ENCODE measurements at regions not wholly inside any gene's neighbourhood (a gene's known extent, or its start where the extent isn't known, plus 50 kb on each side); places are given as distances from the start of the nearest gene placed in this dataset.

- Histone ChIP-seq H3K4me3 (ENCODE audit: low read depth, low read length) (no peak overlapping the region), H3K27me3 (ENCODE audit: control insufficient read depth, insufficient read depth, low read length) (no peaks in the 10 kb centered on the region), H3K36me3 (ENCODE audit: control insufficient read depth, insufficient read depth, low read length) (no peaks in the 10 kb centered on the region)
- DNase-seq (ENCODE audit: low read depth), result no peak
- no peak for TF ChIP-seq CTCF (IDR thresholded peaks at IDR 0.05; ENCODE audit: insufficient read depth, low read length, poor library complexity, severe bottlenecking)
Measured at GRCh38 chr9:2299156-2299842, 284.2 kb downstream of the SMARCA2 start.

GRCh38 chr9:2299843-2300205 lies 284.7 kb downstream of the SMARCA2 start:
- Histone ChIP-seq H3K27me3 (ENCODE audit: control insufficient read depth, insufficient read depth, low read length) (no peaks in the 10 kb centered on the region), H3K36me3 (ENCODE audit: control insufficient read depth, insufficient read depth, low read length) (no peaks in the 10 kb centered on the region), H3K4me3 (ENCODE audit: low read depth, low read length) (no peak overlapping the region)
- DNase-seq (ENCODE audit: low read depth), result no peak
- no peak for TF ChIP-seq CTCF (IDR thresholded peaks at IDR 0.05; ENCODE audit: insufficient read depth, low read length, poor library complexity, severe bottlenecking)

GRCh38 chr9:2300325-2300724 lies 285.2 kb downstream of the SMARCA2 start:
- TF ChIP-seq CTCF (IDR thresholded peaks at IDR 0.05; ENCODE audit: insufficient read depth, low read length, poor library complexity, severe bottlenecking), result no peak
- Histone ChIP-seq H3K27me3 (ENCODE audit: control insufficient read depth, insufficient read depth, low read length) (no peaks in the 10 kb centered on the region), H3K36me3 (ENCODE audit: control insufficient read depth, insufficient read depth, low read length) (no peaks in the 10 kb centered on the region), H3K4me3 (ENCODE audit: low read depth, low read length) (no peak overlapping the region)
- no peak for DNase-seq (ENCODE audit: low read depth)

DNA sequence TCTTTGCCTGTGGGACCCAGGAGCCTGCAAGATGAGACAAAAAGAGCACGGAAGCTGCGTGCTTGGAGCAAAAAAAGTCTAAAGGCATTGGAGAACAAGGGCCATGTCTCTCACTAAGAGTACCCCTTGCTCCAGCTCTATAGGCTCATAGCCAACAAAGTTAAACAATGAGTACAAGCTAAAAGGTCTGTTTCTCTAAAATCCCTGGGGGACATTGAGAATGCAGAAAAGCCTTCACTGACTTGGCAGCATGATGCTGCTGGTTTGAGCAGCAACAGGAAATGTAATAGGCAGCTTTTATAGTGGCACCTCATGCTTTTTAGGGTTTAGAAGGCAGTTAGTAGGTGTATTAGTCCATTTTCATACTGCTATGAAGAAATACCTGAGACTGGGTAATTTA lies 287.5 kb downstream of the SMARCA2 start:
- DNase-seq (ENCODE audit: low read depth), result no peak
- no peak for TF ChIP-seq CTCF (IDR thresholded peaks at IDR 0.05; ENCODE audit: insufficient read depth, low read length, poor library complexity, severe bottlenecking)
- no peaks in the 10 kb centered on the region for H3K36me3 ChIP-seq (ENCODE audit: control insufficient read depth, insufficient read depth, low read length)
- H3K4me3 ChIP-seq (ENCODE audit: low read depth, low read length), result no peak overlapping the region
- H3K27me3 ChIP-seq (ENCODE audit: control insufficient read depth, insufficient read depth, low read length), result no peaks in the 10 kb centered on the region

- TF ChIP-seq CTCF (IDR thresholded peaks at IDR 0.05; ENCODE audit: insufficient read depth, low read length, poor library complexity, severe bottlenecking), result no peak
- Histone ChIP-seq H3K27me3 (ENCODE audit: control insufficient read depth, insufficient read depth, low read length) (no peaks in the 10 kb centered on the region), H3K4me3 (ENCODE audit: low read depth, low read length) (no peak overlapping the region), H3K36me3 (ENCODE audit: control insufficient read depth, insufficient read depth, low read length) (no peaks in the 10 kb centered on the region)
- no peak for DNase-seq (ENCODE audit: low read depth)
Measured at GRCh38 chr9:2303056-2303455, 287.9 kb downstream of the SMARCA2 start.

GRCh38 chr9:2307480-2307879 lies 292.3 kb downstream of the SMARCA2 start:
- Histone ChIP-seq H3K36me3 (ENCODE audit: control insufficient read depth, insufficient read depth, low read length) (no peaks in the 10 kb centered on the region), H3K27me3 (ENCODE audit: control insufficient read depth, insufficient read depth, low read length) (no peaks in the 10 kb centered on the region), H3K4me3 (ENCODE audit: low read depth, low read length) (no peak overlapping the region)
- DNase-seq (ENCODE audit: low read depth), result no peak
- no peak for TF ChIP-seq CTCF (IDR thresholded peaks at IDR 0.05; ENCODE audit: insufficient read depth, low read length, poor library complexity, severe bottlenecking)
